DND-41 (cell line): ENCODE measurements at regions not wholly inside any gene's neighbourhood (a gene's known extent, or its start where the extent isn't known, plus 50 kb on each side); places are given as distances from the start of the nearest gene placed in this dataset.

ENCODE experiments used
- CTCF ChIP-seq: IDR thresholded peaks from 2 replicates; pipeline ENCODE4 v1.5.1; 2012; ENCODE audit warnings: borderline replicate concordance, low read length, moderate library complexity, mild to moderate bottlenecking; ENCODE audit not compliant: poor library complexity, severe bottlenecking; ENCODE audit errors: extremely low read depth
- EZH2 ChIP-seq: IDR thresholded peaks from 3 replicates; pipeline ENCODE4 v1.6.1; 2012; ENCODE audit warnings: borderline replicate concordance, low read depth, mild to moderate bottlenecking, moderate library complexity, low read length, inconsistent platforms; ENCODE audit not compliant: severe bottlenecking

GRCh38 chr5:63408984-63409383, 553.3 kb downstream of the HTR1A start:
- TF ChIP-seq CTCF (no peak), EZH2 (no peak)
